GM12878 (cell line): ENCODE measurements at regions not wholly inside any gene's neighbourhood (a gene's known extent, or its start where the extent isn't known, plus 50 kb on each side); places are given as distances from the start of the nearest gene placed in this dataset.
"Not testable (repeated sequence)": the region's sequence is repeated elsewhere in the genome, so short reads cannot be mapped to it uniquely, and the experiment has no call there.

Experiments
- ATAC-seq: fragments of 200-7000 bp; cut with Tn5 transposase; 3 replicates; pipeline ENCODE4 v1.9.1; 2020; ENCODE audit warnings: mild to moderate bottlenecking, moderate library complexity
- BruUV-seq: library from RNA; stranded (reverse); fragments of 400-500 nt; replicated peaks from 2 replicates; lab custom pipeline; 2021; lab: Mats Ljungman, UMichigan
- CTCF ChIA-PET: fragments of 300-600 bp; sonication (Branson Sonifier 250); formaldehyde crosslinking; extraction: SDS; loops from one replicate; lab custom pipeline; 2021; ENCODE audit warnings: inconsistent platforms; lab: Yijun Ruan, JAX
- POLR2A ChIA-PET: fragments of 350-600 bp; formaldehyde crosslinking; extraction: SDS; loops from one replicate; lab custom pipeline; 2021; ENCODE audit warnings: inconsistent platforms; lab: Charles Lee
- RAD21 ChIA-PET: fragments of 300-600 bp; sonication (Branson Sonifier 250); formaldehyde crosslinking; loops from one replicate; lab custom pipeline; 2023; ENCODE audit warnings: antibody characterized with exemption; ENCODE audit not compliant: unreplicated experiment; lab: Charles Lee
- SMC1A ChIA-PET: fragments of 300-600 bp; sonication (Branson Sonifier 250); formaldehyde crosslinking; loops from one replicate; lab custom pipeline; 2023; ENCODE audit not compliant: unreplicated experiment, uncharacterized antibody; lab: Charles Lee
- DNase-seq: peaks from one replicate; pipeline ENCODE4 v3.0.0-alpha.2; 2011; ENCODE audit warnings: low read depth, low spot score
- FAIRE-seq: peaks from 3 replicates; lab custom pipeline; 2011; peaks lifted over from hg19 to GRCh38; lab: Jason Lieb, UNC
- H2AFZ ChIP-seq: 2 replicates; pipeline ENCODE4 v1.6.0; 2011; ENCODE audit warnings: low read depth, low read length, control low read depth; ENCODE audit not compliant: control insufficient read depth
- H3K27ac ChIP-seq: 2 replicates; pipeline ENCODE4 v1.5.1; 2011; ENCODE audit warnings: control low read depth; ENCODE audit not compliant: control insufficient read depth, insufficient read depth
- H3K27me3 ChIP-seq, 2 experiments: replicated peaks in 1 of 2; 2 replicates each; pipeline versions ENCODE4 v1.6.0 to v1.6.1; 2011; ENCODE audit warnings: low read length in 1 of 2; ENCODE audit not compliant: control insufficient read depth in 2 of 2, insufficient read depth in 2 of 2
- H3K36me3 ChIP-seq, 2 experiments: 2 replicates each; pipeline ENCODE4 v1.5.1; 2011; ENCODE audit warnings: low read length in 1 of 2; ENCODE audit not compliant: control insufficient read depth in 2 of 2, insufficient read depth in 2 of 2
- H3K4me1 ChIP-seq: 2 replicates; pipeline ENCODE4 v1.6.1; 2011; ENCODE audit warnings: mild to moderate bottlenecking, low read length, moderate library complexity, mixed read lengths; ENCODE audit not compliant: control insufficient read depth, insufficient read depth
- H3K4me2 ChIP-seq: 2 replicates; pipeline ENCODE4 v1.6.0; 2011; ENCODE audit warnings: control low read depth; ENCODE audit not compliant: control insufficient read depth, insufficient read depth
- H3K4me3 ChIP-seq: fragments of 200-600 bp; sonication (generic); 2 replicates; pipeline ENCODE4 v1.5.1; 2016
- H3K79me2 ChIP-seq: 2 replicates; pipeline ENCODE4 v1.6.0; 2011; ENCODE audit warnings: low read length; ENCODE audit not compliant: control insufficient read depth, insufficient read depth
- H3K9ac ChIP-seq: 2 replicates; pipeline ENCODE4 v1.8.0; 2011; ENCODE audit warnings: low read length, control low read depth, mixed read lengths; ENCODE audit not compliant: control insufficient read depth, insufficient read depth
- H3K9me3 ChIP-seq: replicated peaks from 3 replicates; pipeline ENCODE4 v1.5.1; 2011; ENCODE audit warnings: mild to moderate bottlenecking, low read length; ENCODE audit not compliant: control insufficient read depth, insufficient read depth
- H4K20me1 ChIP-seq: 2 replicates; pipeline ENCODE4 v1.6.0; 2011; ENCODE audit not compliant: control insufficient read depth, insufficient read depth
- ASH2L ChIP-seq: fragments of 300-600, 200-600 bp; sonication (generic); IDR thresholded peaks from 2 replicates; pipeline ENCODE4 v1.6.1; 2017; ENCODE audit warnings: low read depth, mild to moderate bottlenecking, borderline replicate concordance
- CTCF ChIP-seq, 3 experiments: IDR thresholded peaks in 2 of 3; conservative IDR thresholded peaks in 1 of 3; 2 replicates each; pipeline ENCODE4 v1.5.1; 2011; ENCODE audit warnings: low read depth in 3 of 3, low read length in 3 of 3, mild to moderate bottlenecking in 3 of 3, control low read depth in 2 of 3, moderate library complexity in 2 of 3, inconsistent platforms in 1 of 3, mixed read lengths in 1 of 3; ENCODE audit not compliant: control insufficient read depth in 2 of 3, insufficient read depth in 1 of 3; ENCODE audit errors: extremely low read depth in 1 of 3
- WGBS: methylation state at CpG from one replicate; pipeline ENCODE4 v1.1.6; 2016; ENCODE audit warnings: low lambda C conversion rate; ENCODE audit not compliant: insufficient replicate concordance, insufficient coverage; ENCODE audit errors: missing lambda C conversion rate; 5-methylcytosine and 5-hydroxymethylcytosine counted together
- in situ Hi-C: fragments of 300-500 bp; cut with MboI; formaldehyde crosslinking; loops from 9 replicates; pipeline ENCODE4 v1.14.3; 2018; ENCODE audit warnings: mixed read lengths
- intact Hi-C: fragments of 100-400 bp; cut with micrococcal nuclease; formaldehyde crosslinking; loops from one replicate; pipeline ENCODE4 v1.14.2; 2022; ENCODE audit not compliant: unreplicated experiment

- Histone ChIP-seq H3K4me2 (no peak overlapping the region), H3K79me2 (no peaks in the 10 kb centered on the region), H3K4me3 (no peak overlapping the region), H3K27ac (no peak overlapping the region), H4K20me1 (no peaks in the 10 kb centered on the region), H3K9me3 (no peaks in the 10 kb centered on the region), H3K9ac (no peak overlapping the region), H3K4me1 (no peaks in the 10 kb centered on the region), H3K27me3 (no peaks in the 10 kb centered on the region), H2AFZ (no peak overlapping the region), H3K36me3 (no peaks in the 10 kb centered on the region)
- WGBS: 25% methylated on average over 11 of the region's 11 CpGs
- ChIA-PET POLR2A (no interaction called here), RAD21 (no interaction called here), CTCF (interaction anchor here (1.1 to 3.3 kb wide), 4 partner anchors 10 to 1472 kb away, joined by 3 to 14 read pairs (median 4); no protein-coding TSS in a partner anchor), SMC1A (interaction anchor here (0.6 to 1.5 kb wide), 3 partner anchors 14 to 1185 kb away, joined by 3 to 4 read pairs (median 3); no protein-coding TSS in a partner anchor)
- DNase-seq (no peak), ATAC-seq (no peak), FAIRE-seq (no peak)
- no TSS peak for BruUV-seq
- intact Hi-C loops: no loop called here
- TF ChIP-seq ASH2L (no peak), CTCF (IDR thresholded peaks at IDR 0.05 in 2 of 3, conservative IDR thresholded peaks at IDR 0.05 in 1 of 3; ENCODE audit: control insufficient read depth in 2 of 3, extremely low read depth in 1 of 3, insufficient read depth in 1 of 3, low read depth in 3 of 3, low read length in 3 of 3) (0 out of 6 replicates have a peak, but pooled peaks of 1 of the 3 experiments have one; percentile 8)
- in situ Hi-C loops: no loop called here
Measured at GRCh38 chr16:55021595-55022475, 91.2 kb downstream of the IRX5 start.

GRCh38 chr16:55027260-55027659 lies 96.6 kb downstream of the IRX5 start:
- intact Hi-C loops, POLR2A ChIA-PET, H3K4me3 ChIP-seq, CTCF ChIA-PET, H4K20me1 ChIP-seq, SMC1A ChIA-PET, H3K27me3 ChIP-seq, H3K27ac ChIP-seq, BruUV-seq, ATAC-seq, H3K4me1 ChIP-seq, DNase-seq, H2AFZ ChIP-seq, in situ Hi-C loops, H3K36me3 ChIP-seq, H3K9me3 ChIP-seq, FAIRE-seq, RAD21 ChIA-PET, H3K79me2 ChIP-seq, H3K4me2 ChIP-seq, H3K9ac ChIP-seq: not testable (repeated sequence)
